Right lobe of liver (tissue), 4 donors: ENCODE measurements at regions not wholly inside any gene's neighbourhood (a gene's known extent, or its start where the extent isn't known, plus 50 kb on each side); places are given as distances from the start of the nearest gene placed in this dataset.

ENCODE experiments used
- CTCF ChIP-seq, 4 donors: fragments of 200-600 bp in 3 of 4; fragments of 450-650 bp in 1 of 4; IDR thresholded peaks; one replicate each; pipeline versions ENCODE4 v1.5.1 to v1.8.0; 2016 to 2022; ENCODE audit warnings: antibody characterized with exemption in 4 of 4, mild to moderate bottlenecking in 2 of 4
- POLR2A ChIP-seq: fragments of 450-650 bp; IDR thresholded peaks from one replicate; pipeline ENCODE4 v1.6.1; 2017; ENCODE audit warnings: antibody characterized with exemption, mild to moderate bottlenecking
- donor health status: DM: no; HTN: no; CAD: no.
- donor health status: DM: no; HTN: no; CAD: no.
- donor health status: DM: no; HTN: yes; CAD: no.

DNA sequence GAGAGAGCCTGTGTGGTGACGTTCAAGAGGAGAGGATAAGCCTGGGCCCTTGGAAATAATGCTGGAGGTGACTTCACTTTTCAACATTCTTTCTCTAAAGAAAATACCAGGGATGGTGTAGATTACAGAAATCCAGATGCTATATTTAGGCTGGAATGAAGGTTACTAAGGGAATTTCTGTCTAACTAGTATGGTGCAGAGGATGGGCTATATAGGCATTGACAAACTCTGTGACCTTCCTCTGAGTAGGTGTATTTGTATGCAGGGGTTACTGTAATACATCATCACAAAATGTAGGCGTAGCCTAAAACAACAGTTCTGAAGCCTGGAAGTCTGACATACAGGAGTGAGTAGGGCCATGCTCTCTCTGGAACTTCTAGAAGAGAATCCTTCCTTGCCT, 155.3 kb upstream of the INHBA start:
- TF ChIP-seq POLR2A, result no peak
- no peak for TF ChIP-seq CTCF (IDR thresholded peaks at IDR 0.05)
